ENCODE measurements at regions not wholly inside any gene's neighbourhood (a gene's known extent, or its start where the extent isn't known, plus 50 kb on each side); places are given as distances from the start of the nearest gene placed in this dataset.

DNA sequence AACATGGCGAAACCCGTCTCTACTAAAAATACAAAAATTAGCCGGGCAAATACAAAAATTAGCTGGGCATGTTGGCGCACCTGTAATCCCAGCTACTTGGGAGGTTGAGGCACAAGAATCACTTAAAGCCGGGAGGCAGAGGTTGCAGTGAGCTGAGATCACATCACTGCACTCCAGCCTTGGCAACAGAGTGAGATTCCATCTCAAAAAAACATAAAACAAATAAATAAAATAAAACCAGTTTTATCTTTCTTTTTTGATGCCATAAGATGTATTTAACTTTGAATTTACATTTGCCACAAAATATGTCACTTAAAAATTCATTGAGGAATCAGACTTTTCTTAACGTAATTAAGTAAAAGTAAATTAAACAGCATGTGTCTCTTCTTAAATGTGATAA, 113.3 kb upstream of the ERRFI1 start:
- TF ChIP-seq GLIS3 (CRISPR knock-in tag; IDR thresholded peaks at IDR 0.05) (no peak), ESRRG (CRISPR knock-in tag; IDR thresholded peaks at IDR 0.05) (no peak), RARB (CRISPR knock-in tag; IDR thresholded peaks at IDR 0.05) (no peak)
- TF ChIP-seq, protein P1, sequence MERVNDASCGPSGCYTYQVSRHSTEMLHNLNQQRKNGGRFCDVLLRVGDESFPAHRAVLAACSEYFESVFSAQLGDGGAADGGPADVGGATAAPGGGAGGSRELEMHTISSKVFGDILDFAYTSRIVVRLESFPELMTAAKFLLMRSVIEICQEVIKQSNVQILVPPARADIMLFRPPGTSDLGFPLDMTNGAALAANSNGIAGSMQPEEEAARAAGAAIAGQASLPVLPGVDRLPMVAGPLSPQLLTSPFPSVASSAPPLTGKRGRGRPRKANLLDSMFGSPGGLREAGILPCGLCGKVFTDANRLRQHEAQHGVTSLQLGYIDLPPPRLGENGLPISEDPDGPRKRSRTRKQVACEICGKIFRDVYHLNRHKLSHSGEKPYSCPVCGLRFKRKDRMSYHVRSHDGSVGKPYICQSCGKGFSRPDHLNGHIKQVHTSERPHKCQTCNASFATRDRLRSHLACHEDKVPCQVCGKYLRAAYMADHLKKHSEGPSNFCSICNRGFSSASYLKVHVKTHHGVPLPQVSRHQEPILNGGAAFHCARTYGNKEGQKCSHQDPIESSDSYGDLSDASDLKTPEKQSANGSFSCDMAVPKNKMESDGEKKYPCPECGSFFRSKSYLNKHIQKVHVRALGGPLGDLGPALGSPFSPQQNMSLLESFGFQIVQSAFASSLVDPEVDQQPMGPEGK (CRISPR knock-in tag; IDR thresholded peaks at IDR 0.05; ENCODE audit: borderline replicate concordance) = no peak

Data from SK-N-SH treated with all-trans-retinoic acid at 6 μM for 48 hours (cell line).